Hippocampal formation (tissue), 2 donors: ENCODE measurements at regions not wholly inside any gene's neighbourhood (a gene's known extent, or its start where the extent isn't known, plus 50 kb on each side); places are given as distances from the start of the nearest gene placed in this dataset.

ENCODE experiments used
- DNase-seq, 2 donors: peaks; one replicate each; lab custom pipeline; 2025; lab: John Stamatoyannopoulos, UW

GRCh38 chr10:106183041-106183440, 981.5 kb downstream of the SORCS1 start:
- DNase-seq, result no peak

- DNase-seq, result no peak
Observed at GRCh38 chr10:106182542-106182941, 982.0 kb downstream of the SORCS1 start.

DNA sequence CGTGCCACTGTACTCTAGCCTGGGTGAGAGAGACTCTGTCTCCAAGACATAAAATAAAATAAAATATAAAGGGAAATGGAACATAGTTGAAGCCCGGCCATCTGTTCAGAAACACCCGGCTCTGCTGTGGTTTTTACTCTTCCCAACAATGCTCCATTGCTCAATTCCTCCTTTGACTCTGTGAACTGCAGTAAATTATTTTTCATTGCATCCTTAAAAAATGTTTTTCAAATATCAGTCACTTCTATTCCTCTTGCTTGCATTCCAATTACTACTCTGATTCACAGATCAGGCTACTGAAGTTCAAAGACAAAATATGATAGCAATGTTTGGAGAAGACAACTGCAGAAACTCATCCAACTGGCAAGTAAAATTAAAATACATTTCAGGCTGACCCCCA, 983.0 kb downstream of the SORCS1 start:
- no peak for DNase-seq

GRCh38 chr10:106179430-106179829, 985.1 kb downstream of the SORCS1 start:
- no peak for DNase-seq

DNA sequence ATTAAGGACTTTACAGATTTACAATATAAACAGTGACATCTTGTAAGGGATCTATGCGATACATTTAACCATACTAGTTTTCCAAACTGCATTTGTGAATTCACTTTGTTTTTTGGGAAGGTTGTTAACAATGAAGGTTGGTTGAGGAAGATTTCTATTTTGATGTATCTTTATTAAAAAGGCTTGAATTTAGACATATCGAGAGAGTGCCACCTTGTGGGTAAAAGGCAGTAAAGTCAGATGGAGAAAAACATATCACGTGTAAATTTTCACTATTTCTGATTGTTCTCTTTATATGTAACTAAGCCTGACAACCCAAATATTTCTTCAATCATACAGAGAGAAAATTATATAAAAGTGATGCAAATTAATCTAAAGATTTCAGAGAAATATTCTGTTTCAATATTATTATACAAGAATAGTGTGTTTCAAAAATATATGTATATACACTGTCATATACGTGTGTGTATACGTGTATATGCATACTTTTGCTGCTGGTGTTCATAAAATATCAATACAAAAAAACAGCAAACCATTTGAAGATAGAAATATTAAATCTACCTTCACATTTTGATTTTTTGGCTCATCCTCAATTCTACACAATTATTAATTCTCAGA, 988.6 kb downstream of the SORCS1 start:
- peak in 1 of 2 donors; percentile 44 for DNase-seq

DNA sequence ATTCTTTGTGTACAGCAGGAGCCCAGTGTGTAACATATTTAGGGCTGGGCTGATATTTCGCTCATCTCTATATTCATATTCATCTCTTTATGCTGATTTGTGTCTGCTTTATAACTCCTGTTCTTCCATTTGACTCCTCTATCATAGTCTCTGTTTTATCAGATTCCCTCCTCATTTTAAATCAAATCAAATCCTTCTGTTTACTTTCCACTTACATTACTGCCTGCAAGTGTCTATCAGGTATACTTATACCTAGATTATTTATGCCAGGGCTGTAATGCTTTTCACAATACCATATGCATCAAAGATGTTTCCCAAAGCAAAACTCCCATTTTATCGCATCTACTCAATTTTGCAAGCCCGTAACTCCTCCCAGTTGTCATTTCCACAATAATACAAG, 990.7 kb downstream of the SORCS1 start:
- no peak for DNase-seq

DNA sequence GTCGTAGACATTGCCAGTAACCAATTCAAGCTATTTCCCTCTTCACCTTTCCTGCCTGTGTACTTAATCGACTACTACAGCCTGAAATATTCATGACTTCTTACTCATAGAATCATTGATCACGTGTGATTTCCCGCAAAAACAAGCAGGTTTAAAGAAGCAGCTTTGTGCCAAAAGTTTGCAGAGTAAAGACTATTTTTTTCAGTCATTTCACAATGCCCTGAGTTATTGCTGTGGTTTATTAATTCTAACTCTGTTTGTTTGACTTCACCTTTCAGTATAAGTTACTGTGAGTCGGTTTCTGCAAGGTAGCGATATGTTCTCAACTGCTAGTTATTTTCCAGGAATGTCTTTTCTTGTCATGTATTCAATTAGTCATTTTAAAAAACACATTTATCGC, 995.3 kb downstream of the SORCS1 start:
- DNase-seq, result no peak

DNA sequence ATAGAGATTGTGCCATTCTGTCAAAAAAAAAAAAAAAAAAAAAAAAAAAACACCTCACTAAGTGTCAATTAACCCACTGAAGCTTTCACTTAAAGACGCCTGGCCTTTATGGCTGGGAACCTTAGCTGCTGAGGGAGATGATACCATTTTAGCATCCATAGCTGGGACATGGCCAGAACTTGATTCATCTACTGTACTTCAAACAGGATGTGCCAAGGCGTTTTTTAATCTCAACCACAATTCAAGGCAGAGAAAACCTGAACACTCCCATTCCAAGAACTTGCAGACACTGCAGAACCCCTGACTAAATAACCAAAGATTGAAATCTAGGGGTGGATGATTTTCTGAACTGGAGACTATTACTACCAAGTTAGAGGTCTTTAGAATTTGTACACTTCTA, 996.6 kb downstream of the SORCS1 start:
- no peak for DNase-seq

DNA sequence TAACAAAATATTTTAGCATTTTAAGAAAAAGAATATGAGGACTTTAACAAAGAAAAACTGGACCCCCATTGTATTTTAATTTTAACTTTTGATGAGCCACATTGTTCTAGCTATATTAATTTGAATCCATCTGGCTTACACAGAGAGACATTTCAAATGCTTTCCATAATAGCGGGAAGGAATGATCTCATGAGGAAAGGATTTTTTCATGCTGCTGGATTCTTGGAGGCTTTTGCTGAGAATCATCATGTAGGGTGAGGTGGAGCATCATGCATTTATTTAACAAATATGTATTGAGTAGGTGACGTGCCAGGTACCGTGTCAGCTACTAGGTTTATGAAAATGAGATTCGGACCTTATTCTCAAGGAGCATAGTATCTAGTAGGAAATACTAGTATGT, 1006.3 kb downstream of the SORCS1 start:
- DNase-seq, result no peak

GRCh38 chr10:106147021-106147420, 1017.5 kb downstream of the SORCS1 start:
- no peak for DNase-seq

- DNase-seq, result no peak
Observed at GRCh38 chr10:106139915-106140314, 1024.6 kb downstream of the SORCS1 start.

- DNase-seq, result no peak
Observed at GRCh38 chr10:106136175-106136574, 1028.3 kb downstream of the SORCS1 start.

GRCh38 chr10:106134326-106135000, 1030.0 kb downstream of the SORCS1 start:
- no peak for DNase-seq

GRCh38 chr10:106133451-106133850, 1031.1 kb downstream of the SORCS1 start:
- no peak for DNase-seq

GRCh38 chr10:106132956-106133355, 1031.5 kb downstream of the SORCS1 start:
- DNase-seq, result no peak

DNA sequence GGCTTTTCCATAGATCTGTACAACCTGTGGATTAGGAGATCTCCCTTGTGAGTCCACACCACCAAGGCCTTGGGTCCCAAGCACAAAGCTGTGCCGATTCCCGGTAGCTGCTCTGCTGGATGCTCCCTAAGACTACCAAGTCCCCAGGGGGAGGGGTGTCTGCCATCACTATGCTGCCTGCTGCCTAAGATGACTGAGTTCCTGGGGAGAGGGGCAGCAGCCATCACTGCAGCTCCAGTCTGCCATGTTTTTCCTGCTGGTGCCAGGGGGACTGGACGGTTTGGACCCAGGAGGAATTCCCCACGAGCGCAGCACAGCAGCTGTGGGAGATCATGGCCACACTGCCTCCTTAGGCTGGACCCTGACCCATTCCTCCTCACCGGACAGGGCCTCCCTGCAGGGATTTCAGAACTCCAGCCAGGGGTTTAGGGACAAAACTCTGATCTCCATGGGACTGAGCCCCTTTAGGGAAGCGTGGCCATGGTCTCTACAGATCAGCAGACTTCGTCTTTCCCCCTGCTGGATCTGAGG, 1049.8 kb downstream of the SORCS1 start:
- no peak for DNase-seq

- no peak for DNase-seq
Observed at GRCh38 chr10:106111246-106111645, 1053.3 kb downstream of the SORCS1 start.

DNA sequence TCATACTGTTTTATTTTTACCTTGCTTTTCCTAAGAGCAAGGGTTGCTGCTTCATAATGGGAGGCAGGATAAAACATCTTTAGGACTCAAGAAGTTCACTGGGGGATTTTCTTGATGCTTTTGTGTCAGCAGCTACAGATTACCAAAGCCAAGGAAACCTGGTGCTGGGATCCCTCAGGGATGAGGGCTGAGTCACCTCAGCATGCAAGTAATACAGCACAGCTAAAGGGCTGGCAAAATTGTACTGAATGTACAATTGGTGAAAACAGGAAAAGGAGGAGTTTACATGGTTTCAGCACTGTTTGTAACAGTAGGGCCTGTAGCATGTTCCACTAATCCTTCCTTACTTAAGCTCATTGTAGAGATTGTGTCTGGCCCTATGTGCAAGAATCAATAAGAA, 1056.8 kb downstream of the SORCS1 start:
- DNase-seq, result no peak

DNA sequence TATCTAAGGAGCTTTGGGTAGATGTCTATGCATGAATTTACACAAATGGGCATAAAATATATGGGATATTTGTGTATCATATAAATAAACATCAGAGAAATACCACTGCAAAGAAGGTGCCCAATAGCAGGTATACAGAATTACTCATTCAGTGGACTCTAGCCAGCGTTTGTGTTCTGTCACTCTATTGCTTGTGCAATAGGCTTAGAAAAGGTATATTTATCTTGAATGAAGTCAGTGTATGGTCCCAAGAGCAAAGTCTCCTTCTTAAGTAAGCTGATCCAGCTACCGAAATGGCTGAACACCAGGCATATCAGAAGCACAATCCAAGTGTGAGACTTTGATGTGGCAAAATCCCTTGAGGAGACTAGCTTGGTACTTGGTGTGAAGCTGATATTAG, 1058.4 kb downstream of the SORCS1 start:
- no peak for DNase-seq

- DNase-seq, result no peak
Observed at GRCh38 chr10:106089855-106090254, 1074.7 kb downstream of the SORCS1 start.

GRCh38 chr10:106086391-106086790, 1078.1 kb downstream of the SORCS1 start:
- DNase-seq, result no peak

DNA sequence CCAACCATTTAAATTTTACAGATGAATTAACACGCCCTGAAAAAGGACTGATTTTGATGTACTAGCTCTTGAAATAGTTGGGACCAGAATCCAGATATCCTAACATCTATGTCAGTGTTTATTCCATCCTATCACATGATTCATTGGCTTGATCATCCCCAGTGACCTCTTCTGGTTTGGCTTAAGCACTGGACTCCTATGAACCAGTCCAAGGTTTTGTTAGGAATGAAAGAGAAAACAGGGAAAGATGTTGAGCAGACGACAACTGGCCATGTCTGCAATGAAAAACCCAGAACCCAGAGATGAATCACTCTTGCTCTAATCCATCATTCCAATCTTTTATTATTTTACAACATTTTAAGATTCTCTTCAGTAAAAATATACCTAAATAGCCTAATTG, 1080.9 kb downstream of the SORCS1 start:
- DNase-seq, result no peak

GRCh38 chr10:106082865-106083264, 1081.6 kb downstream of the SORCS1 start:
- no peak for DNase-seq
